Uterus (tissue), 3 donors: ENCODE measurements at regions not wholly inside any gene's neighbourhood (a gene's known extent, or its start where the extent isn't known, plus 50 kb on each side); places are given as distances from the start of the nearest gene placed in this dataset.

Experiments
- DNase-seq, 2 donors: peaks; one replicate each; pipeline ENCODE4 v3.0.0-alpha.2; 2019 to 2020
- H3K27ac ChIP-seq, 2 donors: fragments of 200-600 bp; sonication (generic); 1 replicate in 1 of 2; 2 replicates in 1 of 2; pipeline ENCODE4 v1.5.1; 2016 to 2018
- H3K27me3 ChIP-seq, 2 donors: fragments of 200-600 bp; sonication (generic); one replicate each; pipeline ENCODE4 v1.5.1; 2018 to 2019; ENCODE audit warnings: control low read depth in 1 of 2
- H3K36me3 ChIP-seq, 2 donors: fragments of 200-600 bp; sonication (generic); one replicate each; pipeline ENCODE4 v1.5.1; 2019; ENCODE audit warnings: control low read depth in 1 of 2
- H3K4me1 ChIP-seq, 2 donors: fragments of 200-600 bp; sonication (generic); one replicate each; pipeline ENCODE4 v1.5.1; 2018 to 2019; ENCODE audit warnings: control low read depth in 1 of 2
- H3K4me3 ChIP-seq, 2 donors: fragments of 200-600 bp; sonication (generic); 1 replicate in 1 of 2; 2 replicates in 1 of 2; pipeline ENCODE4 v1.5.1; 2018 to 2019; ENCODE audit warnings: mild to moderate bottlenecking in 1 of 2
- H3K9me3 ChIP-seq, 2 donors: fragments of 200-600 bp; sonication (generic); one replicate each; pipeline ENCODE4 v1.5.1; 2019; ENCODE audit warnings: control low read depth in 1 of 2
- POLR2A ChIP-seq, 2 donors: fragments of 450-650 bp; IDR thresholded peaks; one replicate each; pipeline ENCODE4 v1.6.1; 2016; ENCODE audit warnings: antibody characterized with exemption in 2 of 2, mild to moderate bottlenecking in 1 of 2, moderate library complexity in 1 of 2
- intact Hi-C: fragments of 100-400 bp; cut with DNase I; formaldehyde crosslinking; loops from one replicate; pipeline ENCODE4 v1.15.1; 2023; ENCODE audit warnings: low total_unique reads
- TF ChIP-seq, protein P1 (sequence below), 4 experiments: fragments of 200-600 bp in 2 of 4; fragments of 450-650 bp in 2 of 4; sonication (generic) in 2 of 4; IDR thresholded peaks; one replicate each; pipeline ENCODE4 v1.5.1; 2016 to 2019; ENCODE audit warnings: antibody characterized with exemption in 4 of 4, mild to moderate bottlenecking in 2 of 4, moderate library complexity in 1 of 4
- donor health status: DM: yes; HTN: yes; CAD: no.

- Histone ChIP-seq H3K9me3 (no peaks in the 10 kb centered on the region), H3K4me3 (no peak overlapping the region), H3K4me1 (no peaks in the 10 kb centered on the region), H3K27me3 (no peaks in the 10 kb centered on the region), H3K36me3 (no peaks in the 10 kb centered on the region), H3K27ac (no peak overlapping the region)
- no peak for DNase-seq
- TF ChIP-seq, protein P1, sequence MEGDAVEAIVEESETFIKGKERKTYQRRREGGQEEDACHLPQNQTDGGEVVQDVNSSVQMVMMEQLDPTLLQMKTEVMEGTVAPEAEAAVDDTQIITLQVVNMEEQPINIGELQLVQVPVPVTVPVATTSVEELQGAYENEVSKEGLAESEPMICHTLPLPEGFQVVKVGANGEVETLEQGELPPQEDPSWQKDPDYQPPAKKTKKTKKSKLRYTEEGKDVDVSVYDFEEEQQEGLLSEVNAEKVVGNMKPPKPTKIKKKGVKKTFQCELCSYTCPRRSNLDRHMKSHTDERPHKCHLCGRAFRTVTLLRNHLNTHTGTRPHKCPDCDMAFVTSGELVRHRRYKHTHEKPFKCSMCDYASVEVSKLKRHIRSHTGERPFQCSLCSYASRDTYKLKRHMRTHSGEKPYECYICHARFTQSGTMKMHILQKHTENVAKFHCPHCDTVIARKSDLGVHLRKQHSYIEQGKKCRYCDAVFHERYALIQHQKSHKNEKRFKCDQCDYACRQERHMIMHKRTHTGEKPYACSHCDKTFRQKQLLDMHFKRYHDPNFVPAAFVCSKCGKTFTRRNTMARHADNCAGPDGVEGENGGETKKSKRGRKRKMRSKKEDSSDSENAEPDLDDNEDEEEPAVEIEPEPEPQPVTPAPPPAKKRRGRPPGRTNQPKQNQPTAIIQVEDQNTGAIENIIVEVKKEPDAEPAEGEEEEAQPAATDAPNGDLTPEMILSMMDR (IDR thresholded peaks at IDR 0.05), result no peak
- TF ChIP-seq POLR2A (IDR thresholded peaks at IDR 0.05), result no peak
- intact Hi-C loops, result no loop called here
These were observed 1952.0 kb upstream of the PCDH20 start for GRCh38 chr13:63367522-63368198.

DNA sequence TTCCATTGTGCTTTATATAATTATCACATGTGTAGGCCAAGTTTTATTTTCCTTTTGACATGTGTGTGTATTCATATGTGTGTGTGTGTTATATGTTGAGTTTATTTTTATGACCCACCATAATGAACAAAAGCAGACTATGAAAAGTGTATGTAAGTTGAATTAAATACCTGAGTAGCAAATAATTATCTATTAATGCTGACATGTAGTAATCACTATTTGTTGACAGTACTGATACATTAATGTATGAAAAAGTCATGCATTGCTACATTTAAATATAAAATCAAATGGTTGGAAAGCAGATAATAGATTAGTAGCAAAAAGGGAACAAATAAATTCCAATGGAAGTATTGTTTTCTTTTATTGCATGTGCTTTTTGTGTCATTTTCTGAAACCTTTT, 1948.5 kb upstream of the PCDH20 start:
- Histone ChIP-seq H3K4me3 (no peak overlapping the region), H3K27ac (no peak overlapping the region), H3K9me3 (no peaks in the 10 kb centered on the region), H3K4me1 (no peaks in the 10 kb centered on the region), H3K36me3 (no peaks in the 10 kb centered on the region), H3K27me3 (no peaks in the 10 kb centered on the region)
- intact Hi-C loops, result no loop called here
- DNase-seq, result no peak
- TF ChIP-seq POLR2A (IDR thresholded peaks at IDR 0.05), result no peak
- TF ChIP-seq, protein P1 (IDR thresholded peaks at IDR 0.05), result no peak

GRCh38 chr13:63351533-63351932, 1935.9 kb upstream of the PCDH20 start:
- Histone ChIP-seq H3K27me3 (no peaks in the 10 kb centered on the region), H3K27ac (no peak overlapping the region), H3K9me3 (no peaks in the 10 kb centered on the region), H3K4me1 (no peaks in the 10 kb centered on the region), H3K4me3 (no peak overlapping the region), H3K36me3 (no peaks in the 10 kb centered on the region)
- TF ChIP-seq, protein P1 (IDR thresholded peaks at IDR 0.05), result no peak
- DNase-seq, result no peak
- intact Hi-C loops, result no loop called here

- no peaks in the 10 kb centered on the region for H3K9me3 ChIP-seq
- H3K27me3 ChIP-seq, result no peaks in the 10 kb centered on the region
- H3K36me3 ChIP-seq, result no peaks in the 10 kb centered on the region
- no peaks in the 10 kb centered on the region for H3K4me1 ChIP-seq
- DNase-seq, result no peak
- intact Hi-C loops, result no loop called here
- H3K27ac ChIP-seq, result no peak overlapping the region
- H3K4me3 ChIP-seq, result no peak overlapping the region
- TF ChIP-seq POLR2A (IDR thresholded peaks at IDR 0.05), result no peak
- TF ChIP-seq, protein P1 (IDR thresholded peaks at IDR 0.05), result no peak
These were observed 1935.4 kb upstream of the PCDH20 start for GRCh38 chr13:63351081-63351480.

DNA sequence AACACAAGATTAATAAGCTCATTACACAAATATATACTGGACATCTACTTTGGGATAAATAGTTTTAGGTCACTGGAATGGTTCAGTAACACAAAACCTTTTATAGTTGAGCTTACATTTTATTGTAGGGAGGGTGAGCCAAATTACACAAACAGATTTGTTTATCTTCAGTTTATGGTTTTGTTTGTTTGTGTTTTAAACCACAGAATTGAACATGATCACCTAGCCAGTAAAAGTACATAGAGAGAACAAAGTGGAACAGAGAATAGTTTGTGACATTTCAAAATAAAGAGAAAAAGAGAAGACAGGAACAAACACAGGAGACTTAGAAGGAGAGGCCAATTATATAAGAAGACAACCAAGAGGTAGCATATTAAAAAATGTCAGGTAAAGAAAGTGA, 1930.2 kb upstream of the PCDH20 start:
- Histone ChIP-seq H3K36me3 (no peaks in the 10 kb centered on the region), H3K4me1 (no peaks in the 10 kb centered on the region), H3K27ac (no peak overlapping the region), H3K4me3 (no peak overlapping the region), H3K9me3 (no peaks in the 10 kb centered on the region), H3K27me3 (no peaks in the 10 kb centered on the region)
- no peak for TF ChIP-seq POLR2A (IDR thresholded peaks at IDR 0.05)
- TF ChIP-seq, protein P1 (IDR thresholded peaks at IDR 0.05), result no peak
- intact Hi-C loops, result no loop called here
- DNase-seq, result no peak
